Stimulated activated CD8-positive, alpha-beta memory T cell treated with anti-CD3 and anti-CD28 coated beads, Interleukin-2, amount 100 ng/mL, for 48 hours (primary cell): ENCODE measurements at regions not wholly inside any gene's neighbourhood (a gene's known extent, or its start where the extent isn't known, plus 50 kb on each side); places are given as distances from the start of the nearest gene placed in this dataset.

ENCODE experiments used
- DNase-seq, 2 donors: peaks; one replicate each; pipeline ENCODE4 v3.0.0-alpha.2; 2020; ENCODE audit warnings: low read depth in 2 of 2

GRCh38 chr10:125457406-125457805 lies 225.6 kb downstream of the TEX36 start:
- DNase-seq, result no peak

- no peak for DNase-seq
Measured at GRCh38 chr10:125455855-125456254, 227.1 kb downstream of the TEX36 start.

GRCh38 chr10:125455431-125455830 lies 227.5 kb downstream of the TEX36 start:
- no peak for DNase-seq

- no peak for DNase-seq
Measured at GRCh38 chr10:125451319-125451718, 231.6 kb downstream of the TEX36 start.

GRCh38 chr10:125450218-125450617 lies 232.7 kb downstream of the TEX36 start:
- no peak for DNase-seq

GRCh38 chr10:125449571-125449970 lies 233.4 kb downstream of the TEX36 start:
- DNase-seq, result no peak

- DNase-seq, result no peak
Measured at GRCh38 chr10:125448596-125448995, 234.4 kb downstream of the TEX36 start.

- DNase-seq, result no peak
Measured at GRCh38 chr10:125444790-125445189, 238.2 kb downstream of the TEX36 start.

GRCh38 chr10:125442856-125443540 lies 240.0 kb downstream of the TEX36 start:
- no peak for DNase-seq

- no peak for DNase-seq
Measured at GRCh38 chr10:125441151-125441550, 241.8 kb downstream of the TEX36 start.

GRCh38 chr10:125431149-125431548 lies 251.8 kb downstream of the TEX36 start:
- no peak for DNase-seq

GRCh38 chr10:125428054-125428453 lies 254.9 kb downstream of the TEX36 start:
- no peak for DNase-seq

GRCh38 chr10:125424191-125424847 lies 258.6 kb downstream of the TEX36 start:
- no peak for DNase-seq

- no peak for DNase-seq
Measured at GRCh38 chr10:125423569-125423968, 259.4 kb downstream of the TEX36 start.

- DNase-seq, result no peak
Measured at GRCh38 chr10:125419831-125420230, 259.5 kb upstream of the CTBP2 start.

- no peak for DNase-seq
Measured at GRCh38 chr10:125419146-125419545, 258.8 kb upstream of the CTBP2 start.

GRCh38 chr10:125417605-125418004 lies 257.2 kb upstream of the CTBP2 start:
- no peak for DNase-seq

GRCh38 chr10:125415964-125416363 lies 255.6 kb upstream of the CTBP2 start:
- no peak for DNase-seq

GRCh38 chr10:125415006-125415633 lies 254.8 kb upstream of the CTBP2 start:
- DNase-seq, result no peak

- DNase-seq, result no peak
Measured at GRCh38 chr10:125411724-125412123, 251.4 kb upstream of the CTBP2 start.

- DNase-seq, result no peak
Measured at GRCh38 chr10:125409756-125410155, 249.4 kb upstream of the CTBP2 start.

GRCh38 chr10:125407557-125407956 lies 247.2 kb upstream of the CTBP2 start:
- DNase-seq, result no peak

GRCh38 chr10:125407000-125407502 lies 246.7 kb upstream of the CTBP2 start:
- DNase-seq, result no peak
